K562 (cell line): ENCODE measurements at regions not wholly inside any gene's neighbourhood (a gene's known extent, or its start where the extent isn't known, plus 50 kb on each side); places are given as distances from the start of the nearest gene placed in this dataset.

ENCODE experiments used
- ATAC-seq: fragments of 200-7000 bp; cut with Tn5 transposase; 3 replicates; pipeline ENCODE4 v1.9.1; 2020; ENCODE audit warnings: moderate library complexity
- BruUV-seq: library from RNA; stranded (reverse); fragments of 400-500 nt; replicated peaks from 2 replicates; lab custom pipeline; 2021; lab: Mats Ljungman, UMichigan
- CTCF ChIA-PET: fragments of 300-600 bp; formaldehyde crosslinking; extraction: SDS; loops from one replicate; lab custom pipeline; 2021; ENCODE audit warnings: low intra/inter-chr PET ratio; lab: Yijun Ruan, JAX
- POLR2A ChIA-PET: fragments of 300-600, 350-650 bp; sonication (Branson Sonifier 250); formaldehyde crosslinking; extraction: SDS; loops from one replicate; lab custom pipeline; 2021; ENCODE audit warnings: antibody characterized with exemption, inconsistent platforms; lab: Yijun Ruan, JAX
- DNase-seq, 4 experiments: peaks; one replicate each; pipeline versions ENCODE4 v3.0.0 to v3.0.0-alpha.2; 2011 to 2018; ENCODE audit warnings: low spot score in 3 of 4, mixed read lengths in 3 of 4; ENCODE audit errors: extremely low read depth in 1 of 4
- FAIRE-seq: peaks from 2 replicates; lab custom pipeline; 2011; peaks lifted over from hg19 to GRCh38; lab: Jason Lieb, UNC
- H2AFZ ChIP-seq: 2 replicates; pipeline ENCODE4 v1.6.0; 2011; ENCODE audit warnings: low read depth, low read length, control low read depth, inconsistent platforms
- H3K27ac ChIP-seq: fragments of 200-600 bp; 3 replicates; pipeline ENCODE4 v1.8.0; 2011; ENCODE audit warnings: low read depth, mild to moderate bottlenecking, control low read depth, inconsistent platforms, low read length, moderate library complexity, mixed read lengths; ENCODE audit errors: extremely low read depth
- H3K27me3 ChIP-seq, 2 experiments: fragments of 300-600 bp in 1 of 2; 2 replicates in 1 of 2; 3 replicates in 1 of 2; pipeline versions ENCODE4 v1.6.0 to v1.8.0; 2011; ENCODE audit warnings: inconsistent platforms in 2 of 2, low read length in 2 of 2, mild to moderate bottlenecking in 1 of 2, mixed read lengths in 1 of 2, moderate library complexity in 1 of 2; ENCODE audit not compliant: control insufficient read depth in 2 of 2, insufficient read depth in 2 of 2
- H3K36me3 ChIP-seq: fragments of 300-600 bp; 3 replicates; pipeline ENCODE4 v1.8.0; 2011; ENCODE audit warnings: mild to moderate bottlenecking, low read length, inconsistent platforms; ENCODE audit not compliant: control insufficient read depth, insufficient read depth
- H3K4me1 ChIP-seq, 2 experiments: fragments of 200-600 bp in 1 of 2; replicated peaks in 1 of 2; 2 replicates in 1 of 2; 3 replicates in 1 of 2; pipeline versions ENCODE4 v1.5.1 to v1.8.0; 2011; ENCODE audit warnings: inconsistent platforms in 2 of 2, low read length in 2 of 2, mild to moderate bottlenecking in 1 of 2, mixed read lengths in 1 of 2, moderate library complexity in 1 of 2; ENCODE audit not compliant: control insufficient read depth in 2 of 2, insufficient read depth in 2 of 2
- H3K4me2 ChIP-seq: 2 replicates; pipeline ENCODE4 v1.6.1; 2011; ENCODE audit warnings: low read length, control low read depth, inconsistent platforms, mixed read lengths; ENCODE audit not compliant: insufficient read depth
- H3K4me3 ChIP-seq: fragments of 200-600 bp; sonication (generic), shearing (Covaris generic); 2 replicates; pipeline ENCODE4 v1.5.1; 2016; ENCODE audit warnings: control low read depth, inconsistent platforms
- H3K79me2 ChIP-seq: fragments of 200-600 bp; 3 replicates; pipeline ENCODE4 v1.8.0; 2011; ENCODE audit warnings: low read length, inconsistent platforms; ENCODE audit not compliant: control insufficient read depth, insufficient read depth
- H3K9ac ChIP-seq, 2 experiments: 2 replicates each; pipeline versions ENCODE4 v1.6.0 to v1.6.1; 2011; ENCODE audit warnings: low read depth in 2 of 2, low read length in 2 of 2, control low read depth in 1 of 2, inconsistent platforms in 1 of 2, mild to moderate bottlenecking in 1 of 2, mixed read lengths in 1 of 2; ENCODE audit not compliant: insufficient read depth in 1 of 2
- H3K9me1 ChIP-seq: one replicate; pipeline ENCODE4 v1.6.0; 2011; ENCODE audit warnings: inconsistent platforms, mild to moderate bottlenecking, low read length, moderate library complexity; ENCODE audit not compliant: control insufficient read depth, insufficient read depth
- H3K9me3 ChIP-seq: replicated peaks from 2 replicates; pipeline ENCODE4 v1.5.1; 2011; ENCODE audit warnings: low read depth, low read length, inconsistent platforms; ENCODE audit not compliant: control insufficient read depth, insufficient read depth
- H4K20me1 ChIP-seq: replicated peaks from 2 replicates; pipeline ENCODE4 v1.6.1; 2011; ENCODE audit warnings: low read length, inconsistent platforms, mixed read lengths; ENCODE audit not compliant: control insufficient read depth, insufficient read depth
- CHD7 ChIP-seq: fragments of 200-600 bp; sonication (generic); IDR thresholded peaks from one replicate; pipeline ENCODE4 v1.6.1; 2012; ENCODE audit warnings: mild to moderate bottlenecking, low read depth, low read length, inconsistent platforms
- COPS2 ChIP-seq: fragments of 450-650 bp; conservative IDR thresholded peaks from 2 replicates; pipeline ENCODE4 v1.6.1; 2016; ENCODE audit warnings: mild to moderate bottlenecking, moderate library complexity
- KLF10 ChIP-seq: fragments of 250-450 bp; sonication (Bioruptor Pico); IDR thresholded peaks from 2 replicates; pipeline ENCODE4 v1.6.1; 2021; ENCODE audit warnings: matching md5 sums
- RBFOX2 ChIP-seq: fragments of 200-400 bp; formaldehyde crosslinking; IDR thresholded peaks from 2 replicates; pipeline ENCODE4 v1.6.1; 2017; ENCODE audit warnings: low read depth, mild to moderate bottlenecking, low read length, moderate library complexity
- ZBTB5 ChIP-seq: fragments of 450-650 bp; IDR thresholded peaks from 2 replicates; pipeline ENCODE4 v1.6.1; 2017; ENCODE audit warnings: antibody characterized with exemption
- ZNF23 ChIP-seq: fragments of 250-450 bp; sonication (Bioruptor Pico); IDR thresholded peaks from 2 replicates; pipeline ENCODE4 v1.4.0; 2020; ENCODE audit warnings: mild to moderate bottlenecking
- ZSCAN29 ChIP-seq: fragments of 450-650 bp; IDR thresholded peaks from 2 replicates; pipeline ENCODE4 v1.6.1; 2017
- WGBS: fragments of 100-300 bp; shearing (Covaris generic); methylation state at CpG from one replicate; pipeline ENCODE4 v1.1.6; 2016; ENCODE audit warnings: low coverage, mixed read lengths; ENCODE audit not compliant: insufficient coverage; ENCODE audit errors: missing lambda C conversion rate; 5-methylcytosine and 5-hydroxymethylcytosine counted together
- in situ Hi-C: fragments of 300-500 bp; cut with MboI; formaldehyde crosslinking; loops from 4 replicates; pipeline ENCODE4 v1.15.0; 2018; ENCODE audit warnings: inconsistent platforms, mixed read lengths
- intact Hi-C: fragments of 100-400 bp; cut with micrococcal nuclease; formaldehyde crosslinking; loops from 2 replicates; pipeline ENCODE4 v1.14.2; 2022

- DNase-seq = no peak
- no peaks in the 10 kb centered on the region for H3K9me1 ChIP-seq
- 0% methylated on average over 5 of the region's 5 CpGs for WGBS
- H2AFZ ChIP-seq = no peak overlapping the region
- no peak overlapping the region for H3K4me2 ChIP-seq
- intact Hi-C loops = no loop called here
- H3K79me2 ChIP-seq = no peaks in the 10 kb centered on the region
- no peaks in the 10 kb centered on the region for H3K4me1 ChIP-seq
- no peak overlapping the region for H3K9ac ChIP-seq
- no peak for FAIRE-seq
- no peaks in the 10 kb centered on the region; a peak in 1 of 5 replicates for H3K27me3 ChIP-seq
- H4K20me1 ChIP-seq = no peaks in the 10 kb centered on the region
- POLR2A ChIA-PET = interaction anchor here (0.8 kb wide), 1 partner anchor 13 kb away, joined by 3 read pairs; no protein-coding TSS in a partner anchor
- no peaks in the 10 kb centered on the region for H3K9me3 ChIP-seq
- in situ Hi-C loops = no loop called here
- H3K4me3 ChIP-seq = no peak overlapping the region
- H3K27ac ChIP-seq = no peak overlapping the region
- CTCF ChIA-PET = no interaction called here
- no peaks in the 10 kb centered on the region for H3K36me3 ChIP-seq
- BruUV-seq = no TSS peak
- ATAC-seq = no peak
- TF ChIP-seq CHD7 = no peak
- TF ChIP-seq RBFOX2 = no peak
- no peak for TF ChIP-seq ZSCAN29
- TF ChIP-seq ZBTB5 = no peak
- TF ChIP-seq ZNF23 (CRISPR knock-in tag) = no peak
- TF ChIP-seq COPS2 = no peak
- TF ChIP-seq KLF10 (CRISPR knock-in tag) = no peak
Measured at GRCh38 chr1:208510192-208510952, 266.2 kb upstream of the PLXNA2 start.
